Esophagus muscularis mucosa (tissue), 4 donors: ENCODE measurements at regions not wholly inside any gene's neighbourhood (a gene's known extent, or its start where the extent isn't known, plus 50 kb on each side); places are given as distances from the start of the nearest gene placed in this dataset.

Experiments
- DNase-seq: peaks from one replicate; pipeline ENCODE4 v3.0.0-alpha.2; 2017; ENCODE audit errors: extremely low spot score
- H3K27ac ChIP-seq, 4 donors: fragments of 200-600 bp; sonication (generic); replicated peaks in 1 of 4; 1 replicate in 3 of 4; 2 replicates in 1 of 4; pipeline ENCODE4 v1.5.1; 2016 to 2019; ENCODE audit warnings: mild to moderate bottlenecking in 1 of 4
- H3K27me3 ChIP-seq, 4 donors: fragments of 200-600 bp; sonication (generic); one replicate each; pipeline versions ENCODE4 v1.5.1 to v1.6.0; 2016 to 2019
- H3K36me3 ChIP-seq, 4 donors: fragments of 200-600 bp; sonication (generic); one replicate each; pipeline ENCODE4 v1.5.1; 2016 to 2019
- H3K4me1 ChIP-seq, 4 donors: fragments of 200-600 bp; sonication (generic); one replicate each; pipeline ENCODE4 v1.5.1; 2016 to 2019
- H3K4me3 ChIP-seq, 4 donors: fragments of 200-600 bp; sonication (generic); 1 replicate in 2 of 4; 2 replicates in 2 of 4; pipeline ENCODE4 v1.5.1; 2016 to 2019; ENCODE audit warnings: mild to moderate bottlenecking in 4 of 4, moderate library complexity in 1 of 4
- H3K9me3 ChIP-seq, 4 donors: fragments of 200-600 bp; sonication (generic); 1 replicate in 3 of 4; 2 replicates in 1 of 4; pipeline ENCODE4 v1.5.1; 2016 to 2019
- CTCF ChIP-seq, 3 experiments: fragments of 200-600 bp in 2 of 3; fragments of 450-650 bp in 1 of 3; sonication (generic) in 2 of 3; IDR thresholded peaks; one replicate each; pipeline ENCODE4 v1.5.1; 2017 to 2019; ENCODE audit warnings: antibody characterized with exemption in 3 of 3, mild to moderate bottlenecking in 2 of 3, moderate library complexity in 1 of 3
- EP300 ChIP-seq: sonication (generic); formaldehyde crosslinking; IDR thresholded peaks from one replicate; pipeline ENCODE4 v1.6.1; 2017; ENCODE audit warnings: antibody characterized with exemption
- POLR2A ChIP-seq: fragments of 450-650 bp; IDR thresholded peaks from one replicate; pipeline ENCODE4 v1.6.1; 2017; ENCODE audit warnings: antibody characterized with exemption, moderate library complexity, mild to moderate bottlenecking, low read depth
- POLR2AphosphoS5 ChIP-seq, 2 donors: sonication (generic); formaldehyde crosslinking; IDR thresholded peaks; one replicate each; pipeline ENCODE4 v1.6.1; 2017; ENCODE audit warnings: antibody characterized with exemption in 2 of 2
- WGBS: methylation state at CpG from one replicate; pipeline ENCODE4 v1.1.5; 2018; 5-methylcytosine and 5-hydroxymethylcytosine counted together
- intact Hi-C: fragments of 100-400 bp; cut with DNase I; formaldehyde crosslinking; loops from one replicate; pipeline ENCODE4 v1.15.1; 2023

- intact Hi-C loops, result no loop called here
- Histone ChIP-seq H3K27me3 (no peaks in the 10 kb centered on the region), H3K4me1 (peaks cover 0 to 42% (median 33%) of the 10 kb centered on the region in 4 donors), H3K36me3 (no peaks in the 10 kb centered on the region), H3K4me3 (no peak overlapping the region), H3K27ac (no peak overlapping the region), H3K9me3 (no peaks in the 10 kb centered on the region)
- TF ChIP-seq POLR2A (no peak), CTCF (IDR thresholded peaks at IDR 0.05) (no peak), EP300 (no peak), POLR2AphosphoS5 (IDR thresholded peaks at IDR 0.05) (no peak)
- 65% methylated on average over 9 of the region's 10 CpGs for WGBS
- DNase-seq, result no peak
These were observed 220.8 kb upstream of the CDH4 start for GRCh38 chr20:61031101-61031830.

GRCh38 chr20:61037498-61037897, 214.6 kb upstream of the CDH4 start:
- no peak overlapping the region for H3K4me3 ChIP-seq
- WGBS, result 74% methylated on average over 3 of the region's 3 CpGs
- DNase-seq, result no peak
- H3K9me3 ChIP-seq, result peaks cover 0 to 7% (median 0%) of the 10 kb centered on the region in 4 donors
- no peaks in the 10 kb centered on the region for H3K4me1 ChIP-seq
- intact Hi-C loops, result no loop called here
- H3K27ac ChIP-seq, result no peak overlapping the region
- no peak for TF ChIP-seq EP300
- no peak for TF ChIP-seq POLR2A
- TF ChIP-seq CTCF (IDR thresholded peaks at IDR 0.05), result no peak
- no peak for TF ChIP-seq POLR2AphosphoS5 (IDR thresholded peaks at IDR 0.05)
- H3K36me3 ChIP-seq, result no peaks in the 10 kb centered on the region
- no peaks in the 10 kb centered on the region for H3K27me3 ChIP-seq

GRCh38 chr20:61041481-61041880, 210.6 kb upstream of the CDH4 start:
- Histone ChIP-seq H3K4me3 (no peak overlapping the region), H3K4me1 (no peaks in the 10 kb centered on the region), H3K36me3 (no peaks in the 10 kb centered on the region), H3K9me3 (peaks cover 0 to 7% (median 0%) of the 10 kb centered on the region in 4 donors), H3K27ac (no peak overlapping the region), H3K27me3 (peaks cover 0 to 3% (median 0%) of the 10 kb centered on the region in 4 donors)
- 85% methylated on average over 4 of the region's 4 CpGs for WGBS
- DNase-seq, result no peak
- TF ChIP-seq CTCF (IDR thresholded peaks at IDR 0.05), result no peak
- no peak for TF ChIP-seq EP300
- no peak for TF ChIP-seq POLR2AphosphoS5 (IDR thresholded peaks at IDR 0.05)
- TF ChIP-seq POLR2A, result no peak
- intact Hi-C loops, result no loop called here

- Histone ChIP-seq H3K27me3 (peaks cover 0 to 3% (median 0%) of the 10 kb centered on the region in 4 donors), H3K9me3 (peaks cover 0 to 1% (median 0%) of the 10 kb centered on the region in 4 donors), H3K4me3 (no peak overlapping the region), H3K27ac (no peak overlapping the region), H3K4me1 (no peaks in the 10 kb centered on the region), H3K36me3 (no peaks in the 10 kb centered on the region)
- DNase-seq, result no peak
- WGBS, result 70% methylated on average over 25 of the region's 25 CpGs
- intact Hi-C loops, result no loop called here
- TF ChIP-seq POLR2AphosphoS5 (IDR thresholded peaks at IDR 0.05), result no peak
- no peak for TF ChIP-seq EP300
- no peak for TF ChIP-seq CTCF (IDR thresholded peaks at IDR 0.05)
- TF ChIP-seq POLR2A, result no peak
These were observed 209.3 kb upstream of the CDH4 start for GRCh38 chr20:61042506-61043385.
